Hepatocyte (in vitro differentiated cells): ENCODE measurements at regions not wholly inside any gene's neighbourhood (a gene's known extent, or its start where the extent isn't known, plus 50 kb on each side); places are given as distances from the start of the nearest gene placed in this dataset.

Experiments used
- CTCF ChIP-seq: fragments of 200-600 bp; sonication (generic); IDR thresholded peaks from 2 replicates; pipeline ENCODE4 v1.5.1; 2016; ENCODE audit warnings: antibody characterized with exemption, mild to moderate bottlenecking; ENCODE audit not compliant: poor library complexity
- EZH2 ChIP-seq: fragments of 200-600 bp; sonication (generic); IDR thresholded peaks from 2 replicates; pipeline ENCODE4 v1.6.1; 2016; ENCODE audit warnings: antibody characterized with exemption, mild to moderate bottlenecking, borderline replicate concordance
- EZH2phosphoT487 ChIP-seq: fragments of 200-600 bp; sonication (generic); IDR thresholded peaks from one replicate; pipeline ENCODE4 v1.6.1; 2018; ENCODE audit warnings: antibody characterized with exemption, mild to moderate bottlenecking, low read depth, moderate library complexity; ENCODE audit not compliant: unreplicated experiment, severe bottlenecking

GRCh38 chr2:239695728-239696240 lies 295.0 kb upstream of the HDAC4 start:
- no peak for TF ChIP-seq CTCF
- TF ChIP-seq EZH2, result no peak
- no peak for TF ChIP-seq EZH2phosphoT487
